ENCODE measurements at regions not wholly inside any gene's neighbourhood (a gene's known extent, or its start where the extent isn't known, plus 50 kb on each side); places are given as distances from the start of the nearest gene placed in this dataset.

- no peak for TF ChIP-seq CTCF (IDR thresholded peaks at IDR 0.05)
- no peak for TF ChIP-seq POLR2A (IDR thresholded peaks at IDR 0.05)
Observed at GRCh38 chrY:21034151-21035061, 278.5 kb downstream of the RPS4Y2 start.
